ENCODE measurements at regions not wholly inside any gene's neighbourhood (a gene's known extent, or its start where the extent isn't known, plus 50 kb on each side); places are given as distances from the start of the nearest gene placed in this dataset.

GRCh38 chr3:103381296-103382079 lies 946.7 kb downstream of the ZPLD1 start:
- DNase-seq (ENCODE audit: low read depth) = no peak
- no peak for TF ChIP-seq CTCF (IDR thresholded peaks at IDR 0.05; ENCODE audit: insufficient read depth, low read length)

GRCh38 chr3:103385961-103386656 lies 951.3 kb downstream of the ZPLD1 start:
- H3K4me3 ChIP-seq (ENCODE audit: low read depth, low read length) = no peak overlapping the region
- DNase-seq (ENCODE audit: low read depth) = no peak
- TF ChIP-seq CTCF (IDR thresholded peaks at IDR 0.05; ENCODE audit: insufficient read depth, low read length) = no peak

More at GRCh38 chr3:103381296-103382079, 946.7 kb downstream of the ZPLD1 start:
- H3K4me3 ChIP-seq (ENCODE audit: low read depth, low read length) = no peak overlapping the region

- TF ChIP-seq CTCF (IDR thresholded peaks at IDR 0.05; ENCODE audit: insufficient read depth, low read length) = no peak
- DNase-seq (ENCODE audit: low read depth) = no peak
These were observed 953.4 kb downstream of the ZPLD1 start for GRCh38 chr3:103388214-103388613.

GRCh38 chr3:103389356-103389755 lies 954.5 kb downstream of the ZPLD1 start:
- DNase-seq (ENCODE audit: low read depth) = no peak
- no peak overlapping the region for H3K4me3 ChIP-seq (ENCODE audit: low read depth, low read length)
- TF ChIP-seq CTCF (IDR thresholded peaks at IDR 0.05; ENCODE audit: insufficient read depth, low read length) = no peak

More at GRCh38 chr3:103388214-103388613, 953.4 kb downstream of the ZPLD1 start:
- no peak overlapping the region for H3K4me3 ChIP-seq (ENCODE audit: low read depth, low read length)

- no peak for DNase-seq (ENCODE audit: low read depth)
- H3K4me3 ChIP-seq (ENCODE audit: low read depth, low read length) = no peak overlapping the region
These were observed 958.8 kb downstream of the ZPLD1 start for GRCh38 chr3:103393395-103394186.

More at GRCh38 chr3:103393395-103394186, 958.8 kb downstream of the ZPLD1 start:
- TF ChIP-seq CTCF (IDR thresholded peaks at IDR 0.05; ENCODE audit: insufficient read depth, low read length) = no peak

Measured in fibroblast of the aortic adventitia (primary cell).